ENCODE measurements at regions not wholly inside any gene's neighbourhood (a gene's known extent, or its start where the extent isn't known, plus 50 kb on each side); places are given as distances from the start of the nearest gene placed in this dataset.

DNA sequence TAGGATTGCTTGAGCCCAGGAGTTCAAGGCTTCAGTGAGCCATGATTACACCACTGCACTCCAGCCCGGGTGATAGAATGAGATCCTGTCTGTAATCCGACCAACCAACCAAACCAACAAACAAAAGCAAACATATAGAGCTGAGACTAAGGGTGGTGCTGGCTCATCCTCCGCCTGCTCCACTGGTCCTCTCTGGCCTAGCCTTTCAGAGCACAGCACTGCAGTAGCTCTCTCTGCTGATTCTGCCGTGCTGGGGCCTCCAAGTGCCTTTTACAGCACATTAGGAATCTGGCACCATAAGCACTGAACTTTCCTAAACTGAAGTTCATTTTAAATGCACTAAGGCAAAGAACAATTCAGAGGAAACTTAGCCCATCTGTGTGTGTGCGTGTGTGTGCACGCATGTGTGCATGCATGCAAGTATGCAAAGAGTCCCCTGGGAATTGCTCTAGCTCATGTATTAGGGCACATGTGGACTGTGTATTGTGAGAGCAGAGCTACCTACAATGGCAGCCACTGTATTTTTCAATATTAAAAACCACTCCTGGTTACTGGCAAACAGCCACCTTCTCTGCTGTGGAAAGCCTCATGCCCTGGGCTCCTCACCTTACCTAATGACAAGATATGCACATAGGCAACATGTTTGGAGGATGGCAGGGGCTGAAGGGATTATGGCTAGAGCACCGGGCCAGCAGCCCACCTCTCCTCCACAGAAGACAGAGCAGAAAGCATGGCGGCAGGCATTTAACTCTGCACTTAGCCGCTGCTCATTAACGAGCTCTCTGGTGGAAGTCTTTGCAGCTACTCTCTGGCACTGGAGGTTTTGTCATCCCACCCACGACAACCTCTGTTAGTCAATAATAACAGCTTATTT lies 223.1 kb upstream of the TSHZ3 start:
- TF ChIP-seq RAD21 (IDR thresholded peaks at IDR 0.05; ENCODE audit: low read length): no peak
- no peak for TF ChIP-seq JUND (IDR thresholded peaks at IDR 0.05)
- TF ChIP-seq, protein P1, sequence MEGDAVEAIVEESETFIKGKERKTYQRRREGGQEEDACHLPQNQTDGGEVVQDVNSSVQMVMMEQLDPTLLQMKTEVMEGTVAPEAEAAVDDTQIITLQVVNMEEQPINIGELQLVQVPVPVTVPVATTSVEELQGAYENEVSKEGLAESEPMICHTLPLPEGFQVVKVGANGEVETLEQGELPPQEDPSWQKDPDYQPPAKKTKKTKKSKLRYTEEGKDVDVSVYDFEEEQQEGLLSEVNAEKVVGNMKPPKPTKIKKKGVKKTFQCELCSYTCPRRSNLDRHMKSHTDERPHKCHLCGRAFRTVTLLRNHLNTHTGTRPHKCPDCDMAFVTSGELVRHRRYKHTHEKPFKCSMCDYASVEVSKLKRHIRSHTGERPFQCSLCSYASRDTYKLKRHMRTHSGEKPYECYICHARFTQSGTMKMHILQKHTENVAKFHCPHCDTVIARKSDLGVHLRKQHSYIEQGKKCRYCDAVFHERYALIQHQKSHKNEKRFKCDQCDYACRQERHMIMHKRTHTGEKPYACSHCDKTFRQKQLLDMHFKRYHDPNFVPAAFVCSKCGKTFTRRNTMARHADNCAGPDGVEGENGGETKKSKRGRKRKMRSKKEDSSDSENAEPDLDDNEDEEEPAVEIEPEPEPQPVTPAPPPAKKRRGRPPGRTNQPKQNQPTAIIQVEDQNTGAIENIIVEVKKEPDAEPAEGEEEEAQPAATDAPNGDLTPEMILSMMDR (IDR thresholded peaks at IDR 0.05): no peak

All from SK-N-SH (cell line).